ENCODE measurements at regions not wholly inside any gene's neighbourhood (a gene's known extent, or its start where the extent isn't known, plus 50 kb on each side); places are given as distances from the start of the nearest gene placed in this dataset.

- TF ChIP-seq CREB1 (CRISPR knock-in tag; IDR thresholded peaks at IDR 0.05; ENCODE audit: low read depth) (no peak), STAT1 (IDR thresholded peaks at IDR 0.05; ENCODE audit: unreplicated experiment) (no peak), ETS1 (IDR thresholded peaks at IDR 0.05) (no peak), POLR2AphosphoS5 (IDR thresholded peaks at IDR 0.05; ENCODE audit: low read depth) (no peak), JUNB (IDR thresholded peaks at IDR 0.05; ENCODE audit: unreplicated experiment) (no peak), EZH2phosphoT487 (IDR thresholded peaks at IDR 0.05; ENCODE audit: unreplicated experiment) (no peak), ZNF331 (CRISPR knock-in tag; IDR thresholded peaks at IDR 0.05; ENCODE audit: low read depth) (no peak), EZH2 (IDR thresholded peaks at IDR 0.05; ENCODE audit: low read depth, unreplicated experiment) (no peak), NANOG (IDR thresholded peaks at IDR 0.05; ENCODE audit: borderline replicate concordance) (no peak)
- TF ChIP-seq, protein P1, sequence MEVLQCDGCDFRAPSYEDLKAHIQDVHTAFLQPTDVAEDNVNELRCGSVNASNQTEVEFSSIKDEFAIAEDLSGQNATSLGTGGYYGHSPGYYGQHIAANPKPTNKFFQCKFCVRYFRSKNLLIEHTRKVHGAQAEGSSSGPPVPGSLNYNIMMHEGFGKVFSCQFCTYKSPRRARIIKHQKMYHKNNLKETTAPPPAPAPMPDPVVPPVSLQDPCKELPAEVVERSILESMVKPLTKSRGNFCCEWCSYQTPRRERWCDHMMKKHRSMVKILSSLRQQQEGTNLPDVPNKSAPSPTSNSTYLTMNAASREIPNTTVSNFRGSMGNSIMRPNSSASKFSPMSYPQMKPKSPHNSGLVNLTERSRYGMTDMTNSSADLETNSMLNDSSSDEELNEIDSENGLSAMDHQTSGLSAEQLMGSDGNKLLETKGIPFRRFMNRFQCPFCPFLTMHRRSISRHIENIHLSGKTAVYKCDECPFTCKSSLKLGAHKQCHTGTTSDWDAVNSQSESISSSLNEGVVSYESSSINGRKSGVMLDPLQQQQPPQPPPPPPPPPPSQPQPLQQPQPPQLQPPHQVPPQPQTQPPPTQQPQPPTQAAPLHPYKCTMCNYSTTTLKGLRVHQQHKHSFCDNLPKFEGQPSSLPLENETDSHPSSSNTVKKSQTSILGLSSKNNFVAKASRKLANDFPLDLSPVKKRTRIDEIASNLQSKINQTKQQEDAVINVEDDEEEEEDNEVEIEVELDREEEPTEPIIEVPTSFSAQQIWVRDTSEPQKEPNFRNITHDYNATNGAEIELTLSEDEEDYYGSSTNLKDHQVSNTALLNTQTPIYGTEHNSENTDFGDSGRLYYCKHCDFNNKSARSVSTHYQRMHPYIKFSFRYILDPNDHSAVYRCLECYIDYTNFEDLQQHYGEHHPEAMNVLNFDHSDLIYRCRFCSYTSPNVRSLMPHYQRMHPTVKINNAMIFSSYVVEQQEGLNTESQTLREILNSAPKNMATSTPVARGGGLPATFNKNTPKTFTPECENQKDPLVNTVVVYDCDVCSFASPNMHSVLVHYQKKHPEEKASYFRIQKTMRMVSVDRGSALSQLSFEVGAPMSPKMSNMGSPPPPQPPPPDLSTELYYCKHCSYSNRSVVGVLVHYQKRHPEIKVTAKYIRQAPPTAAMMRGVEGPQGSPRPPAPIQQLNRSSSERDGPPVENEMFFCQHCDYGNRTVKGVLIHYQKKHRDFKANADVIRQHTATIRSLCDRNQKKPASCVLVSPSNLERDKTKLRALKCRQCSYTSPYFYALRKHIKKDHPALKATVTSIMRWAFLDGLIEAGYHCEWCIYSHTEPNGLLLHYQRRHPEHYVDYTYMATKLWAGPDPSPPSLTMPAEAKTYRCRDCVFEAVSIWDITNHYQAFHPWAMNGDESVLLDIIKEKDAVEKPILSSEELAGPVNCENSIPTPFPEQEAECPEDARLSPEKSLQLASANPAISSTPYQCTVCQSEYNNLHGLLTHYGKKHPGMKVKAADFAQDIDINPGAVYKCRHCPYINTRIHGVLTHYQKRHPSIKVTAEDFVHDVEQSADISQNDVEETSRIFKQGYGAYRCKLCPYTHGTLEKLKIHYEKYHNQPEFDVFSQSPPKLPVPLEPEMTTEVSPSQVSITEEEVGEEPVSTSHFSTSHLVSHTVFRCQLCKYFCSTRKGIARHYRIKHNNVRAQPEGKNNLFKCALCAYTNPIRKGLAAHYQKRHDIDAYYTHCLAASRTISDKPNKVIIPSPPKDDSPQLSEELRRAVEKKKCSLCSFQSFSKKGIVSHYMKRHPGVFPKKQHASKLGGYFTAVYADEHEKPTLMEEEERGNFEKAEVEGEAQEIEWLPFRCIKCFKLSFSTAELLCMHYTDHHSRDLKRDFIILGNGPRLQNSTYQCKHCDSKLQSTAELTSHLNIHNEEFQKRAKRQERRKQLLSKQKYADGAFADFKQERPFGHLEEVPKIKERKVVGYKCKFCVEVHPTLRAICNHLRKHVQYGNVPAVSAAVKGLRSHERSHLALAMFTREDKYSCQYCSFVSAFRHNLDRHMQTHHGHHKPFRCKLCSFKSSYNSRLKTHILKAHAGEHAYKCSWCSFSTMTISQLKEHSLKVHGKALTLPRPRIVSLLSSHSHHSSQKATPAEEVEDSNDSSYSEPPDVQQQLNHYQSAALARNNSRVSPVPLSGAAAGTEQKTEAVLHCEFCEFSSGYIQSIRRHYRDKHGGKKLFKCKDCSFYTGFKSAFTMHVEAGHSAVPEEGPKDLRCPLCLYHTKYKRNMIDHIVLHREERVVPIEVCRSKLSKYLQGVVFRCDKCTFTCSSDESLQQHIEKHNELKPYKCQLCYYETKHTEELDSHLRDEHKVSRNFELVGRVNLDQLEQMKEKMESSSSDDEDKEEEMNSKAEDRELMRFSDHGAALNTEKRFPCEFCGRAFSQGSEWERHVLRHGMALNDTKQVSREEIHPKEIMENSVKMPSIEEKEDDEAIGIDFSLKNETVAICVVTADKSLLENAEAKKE (CRISPR knock-in tag; IDR thresholded peaks at IDR 0.05) = no peak
- TF ChIP-seq, protein P2, sequence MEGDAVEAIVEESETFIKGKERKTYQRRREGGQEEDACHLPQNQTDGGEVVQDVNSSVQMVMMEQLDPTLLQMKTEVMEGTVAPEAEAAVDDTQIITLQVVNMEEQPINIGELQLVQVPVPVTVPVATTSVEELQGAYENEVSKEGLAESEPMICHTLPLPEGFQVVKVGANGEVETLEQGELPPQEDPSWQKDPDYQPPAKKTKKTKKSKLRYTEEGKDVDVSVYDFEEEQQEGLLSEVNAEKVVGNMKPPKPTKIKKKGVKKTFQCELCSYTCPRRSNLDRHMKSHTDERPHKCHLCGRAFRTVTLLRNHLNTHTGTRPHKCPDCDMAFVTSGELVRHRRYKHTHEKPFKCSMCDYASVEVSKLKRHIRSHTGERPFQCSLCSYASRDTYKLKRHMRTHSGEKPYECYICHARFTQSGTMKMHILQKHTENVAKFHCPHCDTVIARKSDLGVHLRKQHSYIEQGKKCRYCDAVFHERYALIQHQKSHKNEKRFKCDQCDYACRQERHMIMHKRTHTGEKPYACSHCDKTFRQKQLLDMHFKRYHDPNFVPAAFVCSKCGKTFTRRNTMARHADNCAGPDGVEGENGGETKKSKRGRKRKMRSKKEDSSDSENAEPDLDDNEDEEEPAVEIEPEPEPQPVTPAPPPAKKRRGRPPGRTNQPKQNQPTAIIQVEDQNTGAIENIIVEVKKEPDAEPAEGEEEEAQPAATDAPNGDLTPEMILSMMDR (conservative IDR thresholded peaks at IDR 0.05; ENCODE audit: low read depth in 2 of 2) = no peak
- TF ChIP-seq, protein P3, sequence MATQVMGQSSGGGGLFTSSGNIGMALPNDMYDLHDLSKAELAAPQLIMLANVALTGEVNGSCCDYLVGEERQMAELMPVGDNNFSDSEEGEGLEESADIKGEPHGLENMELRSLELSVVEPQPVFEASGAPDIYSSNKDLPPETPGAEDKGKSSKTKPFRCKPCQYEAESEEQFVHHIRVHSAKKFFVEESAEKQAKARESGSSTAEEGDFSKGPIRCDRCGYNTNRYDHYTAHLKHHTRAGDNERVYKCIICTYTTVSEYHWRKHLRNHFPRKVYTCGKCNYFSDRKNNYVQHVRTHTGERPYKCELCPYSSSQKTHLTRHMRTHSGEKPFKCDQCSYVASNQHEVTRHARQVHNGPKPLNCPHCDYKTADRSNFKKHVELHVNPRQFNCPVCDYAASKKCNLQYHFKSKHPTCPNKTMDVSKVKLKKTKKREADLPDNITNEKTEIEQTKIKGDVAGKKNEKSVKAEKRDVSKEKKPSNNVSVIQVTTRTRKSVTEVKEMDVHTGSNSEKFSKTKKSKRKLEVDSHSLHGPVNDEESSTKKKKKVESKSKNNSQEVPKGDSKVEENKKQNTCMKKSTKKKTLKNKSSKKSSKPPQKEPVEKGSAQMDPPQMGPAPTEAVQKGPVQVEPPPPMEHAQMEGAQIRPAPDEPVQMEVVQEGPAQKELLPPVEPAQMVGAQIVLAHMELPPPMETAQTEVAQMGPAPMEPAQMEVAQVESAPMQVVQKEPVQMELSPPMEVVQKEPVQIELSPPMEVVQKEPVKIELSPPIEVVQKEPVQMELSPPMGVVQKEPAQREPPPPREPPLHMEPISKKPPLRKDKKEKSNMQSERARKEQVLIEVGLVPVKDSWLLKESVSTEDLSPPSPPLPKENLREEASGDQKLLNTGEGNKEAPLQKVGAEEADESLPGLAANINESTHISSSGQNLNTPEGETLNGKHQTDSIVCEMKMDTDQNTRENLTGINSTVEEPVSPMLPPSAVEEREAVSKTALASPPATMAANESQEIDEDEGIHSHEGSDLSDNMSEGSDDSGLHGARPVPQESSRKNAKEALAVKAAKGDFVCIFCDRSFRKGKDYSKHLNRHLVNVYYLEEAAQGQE (IDR thresholded peaks at IDR 0.05; ENCODE audit: unreplicated experiment) = no peak
- no peaks in the 10 kb centered on the region for H3F3A ChIP-seq (replicated peaks; ENCODE audit: low read depth)
- H3K36me3 ChIP-seq (ENCODE audit: insufficient read depth) = no peaks in the 10 kb centered on the region
- no peaks in the 10 kb centered on the region for H3K79me2 ChIP-seq (replicated peaks; ENCODE audit: insufficient read depth)
- no peak for DNase-seq (ENCODE audit: low spot score)
- no peaks in the 10 kb centered on the region; the same call in 2 of the 3 replicates for H3K4me1 Mint-ChIP-seq
- no peak overlapping the region for H3K4me3 Mint-ChIP-seq
- H3K4me1 ChIP-seq (ENCODE audit: insufficient read depth) = no peaks in the 10 kb centered on the region
- H2AFZ ChIP-seq = no peak overlapping the region
- H3K9me3 Mint-ChIP-seq = no peaks in the 10 kb centered on the region
- no peak overlapping the region for H3K27ac ChIP-seq (ENCODE audit: low read depth)
- H3K27me3 ChIP-seq (ENCODE audit: insufficient read depth) = no peaks in the 10 kb centered on the region
- no peak overlapping the region for H3K4me2 ChIP-seq
- no peaks in the 10 kb centered on the region for H3K36me3 Mint-ChIP-seq (ENCODE audit: low read depth)
- peaks cover 6% of the 10 kb centered on the region; the same call in 1 of the 2 replicates for H3K9me2 ChIP-seq (ENCODE audit: insufficient read depth)
- no peak overlapping the region for H3K4me3 ChIP-seq
- no peak overlapping the region for H3K27ac Mint-ChIP-seq
- no peak for ATAC-seq
- H3K27me3 Mint-ChIP-seq (ENCODE audit: insufficient read depth, low read depth, poor library complexity) = peaks cover 2% of the 10 kb centered on the region
- H4K20me1 ChIP-seq (replicated peaks; ENCODE audit: insufficient read depth) = no peaks in the 10 kb centered on the region
These were observed 248.2 kb downstream of the TOX3 start for GRCh38 chr16:52298769-52299168.
